Choroid plexus epithelial cell (primary cell): ENCODE measurements at regions not wholly inside any gene's neighbourhood (a gene's known extent, or its start where the extent isn't known, plus 50 kb on each side); places are given as distances from the start of the nearest gene placed in this dataset.

Source experiments
- DNase-seq: peaks from one replicate; pipeline ENCODE4 v3.0.0-alpha.2; 2010; ENCODE audit warnings: low read depth
- H3K4me3 ChIP-seq: 2 replicates; pipeline ENCODE4 v1.5.1; 2011; ENCODE audit warnings: low read depth, mild to moderate bottlenecking, control low read depth, low read length, moderate library complexity
- CTCF ChIP-seq: conservative IDR thresholded peaks from 2 replicates; pipeline ENCODE4 v1.5.1; 2011; ENCODE audit warnings: low read depth, mild to moderate bottlenecking, control low read depth, inconsistent platforms, low read length, moderate library complexity

GRCh38 chr9:105142406-105143135 lies 101.9 kb upstream of the SLC44A1 start:
- DNase-seq, result peak; percentile 64
- TF ChIP-seq CTCF, result no peak
- no peak overlapping the region for H3K4me3 ChIP-seq

- DNase-seq, result no peak
- no peak overlapping the region for H3K4me3 ChIP-seq
- TF ChIP-seq CTCF, result no peak
Observed at GRCh38 chr9:105143136-105143430, 101.4 kb upstream of the SLC44A1 start.

GRCh38 chr9:105144076-105144475 lies 100.4 kb upstream of the SLC44A1 start:
- no peak for TF ChIP-seq CTCF
- DNase-seq, result no peak
- H3K4me3 ChIP-seq, result no peak overlapping the region

- no peak for TF ChIP-seq CTCF
- no peak for DNase-seq
Observed at GRCh38 chr9:105144841-105145240, 99.6 kb upstream of the SLC44A1 start.

GRCh38 chr9:105146677-105147076 lies 97.8 kb upstream of the SLC44A1 start:
- H3K4me3 ChIP-seq, result no peak overlapping the region
- no peak for TF ChIP-seq CTCF
- DNase-seq, result no peak

More at GRCh38 chr9:105144841-105145240, 99.6 kb upstream of the SLC44A1 start:
- H3K4me3 ChIP-seq, result no peak overlapping the region

- DNase-seq, result no peak
- no peak for TF ChIP-seq CTCF
- no peak overlapping the region for H3K4me3 ChIP-seq
Observed at GRCh38 chr9:105147110-105147871, 97.2 kb upstream of the SLC44A1 start.
